Hematopoietic multipotent progenitor cell (in vitro differentiated cells): ENCODE measurements at regions not wholly inside any gene's neighbourhood (a gene's known extent, or its start where the extent isn't known, plus 50 kb on each side); places are given as distances from the start of the nearest gene placed in this dataset.
A peak's percentile ranks its signal among the peaks of the same experiment; 100 is the strongest.

Experiments used
- DNase-seq, 3 donors: peaks; one replicate each; pipeline ENCODE4 v3.0.0-alpha.2; 2011 to 2015; ENCODE audit warnings: low read depth in 2 of 3, low spot score in 2 of 3

DNA sequence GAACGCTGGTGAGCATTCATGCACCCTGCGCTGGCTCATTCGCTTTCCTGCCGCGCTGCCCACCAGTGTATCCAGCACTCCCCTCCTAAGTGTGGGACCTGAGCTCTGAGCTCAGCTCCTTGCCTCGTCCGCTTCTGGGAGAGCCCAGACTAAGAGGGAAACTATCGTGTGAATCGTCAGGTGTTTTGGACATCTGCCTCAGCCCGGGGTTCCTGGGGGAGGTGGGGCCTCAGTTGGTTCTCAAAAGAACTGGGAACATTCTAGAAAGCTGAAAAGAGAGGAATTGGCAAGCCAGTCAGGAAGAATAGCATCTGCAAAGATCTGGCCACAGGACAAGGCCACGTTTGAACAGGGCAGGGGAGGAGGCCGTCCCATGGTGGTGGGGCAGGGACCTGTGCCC is 205.4 kb upstream of the CIBAR2 start:
- DNase-seq: no peak

DNA sequence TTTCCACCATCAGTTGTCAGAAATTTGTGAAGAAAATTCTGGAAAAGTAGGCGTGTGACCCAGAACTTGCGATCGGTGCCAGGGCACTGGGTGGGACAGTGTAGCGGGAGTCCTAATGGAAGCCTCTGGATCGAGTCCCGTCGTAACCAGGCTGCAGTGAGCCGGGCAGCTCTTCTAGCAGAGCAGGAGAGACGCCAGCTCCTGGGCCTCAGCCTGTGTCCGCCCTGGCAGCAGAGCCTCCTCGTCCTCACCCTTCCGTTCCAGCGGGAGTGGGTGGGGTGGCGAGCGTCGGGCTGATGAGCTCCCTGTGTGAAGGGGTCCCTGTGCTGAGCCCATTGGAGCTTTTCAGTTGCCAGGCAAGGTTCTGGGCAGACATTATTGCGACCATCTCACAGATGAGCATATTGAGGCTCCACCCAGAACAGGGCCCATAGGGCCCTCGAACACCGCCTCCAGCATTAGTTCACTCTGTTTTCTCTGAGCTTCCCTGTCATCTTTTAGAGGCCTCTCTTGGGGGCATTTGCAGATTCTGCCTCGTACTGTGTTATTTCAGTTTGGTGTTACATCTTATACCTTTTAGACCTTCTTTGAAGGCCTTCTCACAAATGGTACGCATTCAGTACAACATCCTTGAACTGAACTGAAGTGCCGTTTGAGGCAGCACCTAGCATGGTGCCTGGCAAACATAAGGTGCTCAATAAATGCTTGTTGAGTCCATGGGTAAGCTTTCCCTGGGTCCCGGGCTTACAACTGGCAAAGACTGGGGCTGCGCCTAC is 207.1 kb upstream of the CIBAR2 start:
- DNase-seq: no peak

DNA sequence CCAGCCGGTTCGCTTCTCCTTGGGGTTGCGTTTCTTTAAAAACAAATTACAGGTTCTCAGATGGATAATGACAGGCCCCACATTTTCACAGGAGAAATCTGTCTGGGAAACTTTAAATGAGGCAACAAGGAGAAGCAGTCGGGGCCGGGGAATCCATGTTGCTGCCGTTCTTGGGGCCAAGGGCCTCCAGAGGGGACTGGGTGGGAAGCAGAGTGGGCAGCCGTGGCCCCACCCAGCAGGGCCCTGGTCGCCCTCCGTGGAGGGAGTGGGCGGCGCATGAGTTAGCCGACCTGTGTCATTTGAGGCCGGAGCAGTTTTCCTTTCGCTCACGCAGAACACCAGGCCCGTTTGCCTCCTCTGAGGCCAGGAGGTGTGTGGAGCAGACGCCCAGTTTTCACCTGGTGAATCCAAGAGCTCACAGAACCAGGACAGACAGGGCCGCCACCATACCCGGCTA is 207.7 kb upstream of the CIBAR2 start:
- no peak for DNase-seq

DNA sequence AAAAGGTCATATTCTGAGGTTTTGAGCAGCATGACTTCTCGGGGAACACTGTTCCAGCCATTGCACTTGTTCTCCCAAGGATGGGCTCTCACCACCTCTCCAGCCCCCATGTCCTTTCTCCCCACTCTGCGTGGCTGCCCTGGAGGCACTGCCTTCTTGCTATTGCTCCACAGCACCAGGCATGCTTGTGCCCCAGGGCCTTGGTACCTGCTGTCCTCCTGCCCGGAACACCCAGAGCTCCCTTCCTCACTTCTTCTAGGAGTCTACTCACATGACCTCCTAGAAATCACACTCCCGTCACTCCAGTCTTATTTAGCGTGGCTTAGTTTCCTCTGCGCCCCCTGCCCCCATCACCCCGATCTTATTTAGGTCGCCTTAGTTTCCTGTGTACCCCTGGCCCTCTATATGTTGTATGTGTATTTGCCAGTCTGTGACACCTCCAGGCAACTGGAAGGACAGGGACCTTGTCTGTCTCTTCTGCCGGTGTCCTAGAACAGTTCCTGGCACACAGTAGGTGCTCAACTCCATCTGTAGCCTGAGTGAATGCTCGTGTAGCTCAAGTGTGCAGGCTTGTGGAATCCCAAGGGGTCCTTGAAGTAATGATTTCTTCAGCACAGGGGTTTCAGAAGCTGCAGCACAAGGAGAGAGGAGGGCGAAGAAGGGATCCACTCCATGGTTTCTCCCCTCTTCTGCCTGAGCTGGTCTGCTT is 208.6 kb upstream of the CIBAR2 start:
- DNase-seq: no peak

DNA sequence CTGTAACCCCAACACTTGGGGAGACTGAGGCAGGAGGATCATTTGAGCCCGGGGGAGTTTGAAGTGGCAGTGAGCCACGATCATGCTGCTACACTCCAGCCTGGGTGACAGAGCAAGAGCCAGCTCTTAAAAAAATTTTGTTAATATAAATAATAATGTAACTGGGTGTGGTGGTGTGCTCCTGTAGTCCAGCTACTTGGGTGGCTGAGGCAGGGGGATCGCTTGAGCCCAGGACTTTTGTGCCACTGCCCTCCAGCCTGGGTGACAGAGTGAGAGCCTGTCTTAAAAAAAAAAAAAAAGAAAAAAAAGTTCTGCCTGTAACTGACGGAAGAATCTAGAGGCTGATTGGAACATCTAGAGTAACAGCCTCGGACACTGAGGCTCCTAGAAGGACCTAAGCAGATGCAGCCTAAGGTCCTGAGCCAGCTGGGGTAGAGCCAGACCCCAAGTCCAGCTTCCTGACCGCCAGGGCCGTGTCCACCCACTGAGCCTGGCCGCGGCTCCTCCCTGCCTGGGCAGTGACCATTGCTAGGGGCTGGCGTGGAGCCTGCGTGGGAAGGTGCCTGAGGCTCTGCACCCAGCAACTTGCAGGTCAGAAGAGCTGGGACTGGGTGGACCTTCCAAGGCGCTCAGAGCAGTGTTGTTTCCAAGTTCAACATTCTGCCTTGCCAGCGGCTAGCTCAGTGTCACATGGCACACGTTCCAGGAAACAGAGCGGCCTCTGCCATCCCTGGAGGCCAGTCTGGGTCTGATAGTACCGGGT is 209.4 kb upstream of the CIBAR2 start:
- no peak for DNase-seq

DNA sequence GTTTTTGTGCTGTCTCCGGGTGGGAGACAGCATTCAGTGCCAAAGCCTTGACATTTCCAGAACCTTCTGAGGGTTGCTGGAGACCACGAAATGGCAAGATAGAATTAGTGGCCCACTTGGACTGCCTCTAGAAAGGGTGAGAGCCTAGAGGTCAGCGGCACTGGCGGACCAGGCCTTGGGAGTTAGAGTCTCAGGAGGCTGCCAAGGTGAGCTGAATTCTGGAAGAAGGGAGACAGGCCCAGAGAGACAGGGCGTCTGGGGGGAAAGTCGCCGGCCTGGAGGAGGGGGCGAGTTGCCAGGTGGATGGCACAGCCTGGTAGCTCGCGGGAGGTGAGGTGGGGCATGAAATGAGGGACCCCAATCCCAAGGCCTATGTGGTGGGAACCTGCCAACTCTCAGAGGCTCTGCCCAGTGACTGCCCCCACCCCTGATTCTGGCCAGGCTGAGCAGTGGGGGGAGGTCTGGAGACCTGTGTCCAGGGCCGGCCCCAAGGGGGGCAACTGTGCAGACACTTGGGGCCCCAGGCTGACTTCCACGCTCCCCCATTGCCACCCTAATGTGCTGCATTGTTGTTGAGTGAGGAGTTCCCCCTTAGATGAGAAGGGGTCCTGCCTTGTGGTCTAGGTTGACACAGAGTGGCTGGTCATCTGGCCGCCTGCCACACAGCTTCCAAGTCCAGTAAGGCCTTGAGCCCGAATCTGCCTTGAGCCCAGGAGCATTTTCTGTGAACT is 211.1 kb upstream of the CIBAR2 start:
- no peak for DNase-seq

DNA sequence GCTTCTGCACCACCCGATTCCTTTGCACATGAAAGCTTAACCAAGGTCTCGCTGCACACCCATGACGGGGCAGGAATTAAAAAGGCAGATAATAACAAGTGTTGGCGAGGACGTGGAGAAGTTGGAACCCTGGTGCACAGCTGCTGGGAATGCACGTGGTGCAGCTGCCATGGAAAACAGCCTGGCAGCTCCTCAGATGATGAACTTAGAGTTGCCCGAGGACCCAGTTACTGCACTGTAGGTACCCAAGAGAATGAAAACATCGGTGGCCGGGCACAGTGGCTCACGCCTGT is 211.6 kb upstream of the CIBAR2 start:
- no peak for DNase-seq

DNA sequence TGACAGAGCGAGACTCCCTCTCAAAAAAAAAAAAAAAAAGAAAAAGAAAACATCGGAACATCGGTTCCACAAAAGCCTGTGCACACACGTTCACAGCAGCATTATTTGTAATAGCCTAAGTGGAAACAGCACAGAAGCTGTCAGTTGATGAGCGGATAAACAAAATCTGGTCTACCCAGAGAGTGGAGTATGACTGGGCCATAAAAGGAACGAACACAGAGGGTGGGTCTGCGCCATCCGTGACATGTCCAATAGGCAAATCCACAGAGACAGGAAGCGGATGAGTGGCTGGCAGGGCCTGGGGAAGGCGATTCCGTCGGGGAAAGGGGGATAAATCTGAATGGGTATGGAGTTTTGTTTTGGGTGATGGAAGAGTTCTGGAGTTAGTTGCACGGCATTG is 212.2 kb upstream of the CIBAR2 start:
- no peak for DNase-seq

DNA sequence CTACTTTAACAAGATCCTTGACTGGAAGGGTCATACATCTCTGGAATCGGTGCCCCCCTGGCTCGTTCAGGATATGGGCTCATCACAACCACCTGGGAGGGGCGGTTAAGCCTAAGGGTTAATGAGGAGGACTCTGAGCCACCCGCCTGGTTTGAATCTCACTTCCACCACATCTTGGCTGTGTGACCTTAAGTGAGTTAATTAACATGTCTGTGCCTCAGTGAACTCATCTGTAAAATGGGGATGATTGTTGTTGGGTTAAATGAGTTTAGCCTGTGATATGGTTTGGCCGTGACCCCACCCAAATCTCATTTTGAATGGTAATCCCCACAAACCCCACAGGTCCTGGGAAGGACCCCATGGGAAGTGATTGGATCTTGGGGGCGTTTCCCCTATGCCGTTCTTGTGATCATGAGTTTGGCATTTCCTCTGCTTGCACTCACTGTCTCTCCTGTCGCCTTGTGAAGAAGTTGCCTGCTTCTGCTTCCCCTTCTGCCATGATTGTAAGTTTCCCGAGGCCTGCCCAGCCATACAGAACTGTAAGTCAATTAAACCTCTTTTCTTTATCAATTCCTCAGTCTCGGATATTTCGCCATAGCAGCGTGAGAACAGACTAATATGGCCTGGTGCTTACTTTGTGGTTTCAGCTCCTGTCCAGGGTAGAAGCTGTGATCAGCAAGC is 214.0 kb upstream of the CIBAR2 start:
- DNase-seq: peak in 1 of 3 donors; percentile 41

DNA sequence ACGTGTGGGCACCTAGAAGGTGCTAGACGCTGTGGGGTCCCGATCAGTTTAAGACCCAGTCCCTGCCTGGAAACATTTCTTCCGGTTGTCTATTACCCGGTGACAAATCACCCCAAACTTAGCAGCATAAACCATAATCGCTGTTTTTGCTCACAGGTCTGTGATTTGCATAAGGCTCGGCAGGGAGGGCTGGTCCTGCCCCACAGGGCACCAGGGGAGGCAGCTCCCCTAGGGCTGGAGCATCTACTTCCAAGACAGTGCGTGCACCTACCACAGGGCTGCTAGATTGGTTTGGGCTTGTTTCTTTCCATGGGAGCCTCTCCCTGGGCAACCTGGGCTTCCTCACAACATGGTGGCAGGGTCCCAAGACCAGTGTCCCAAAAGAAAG is 214.5 kb upstream of the CIBAR2 start:
- DNase-seq: no peak

DNA sequence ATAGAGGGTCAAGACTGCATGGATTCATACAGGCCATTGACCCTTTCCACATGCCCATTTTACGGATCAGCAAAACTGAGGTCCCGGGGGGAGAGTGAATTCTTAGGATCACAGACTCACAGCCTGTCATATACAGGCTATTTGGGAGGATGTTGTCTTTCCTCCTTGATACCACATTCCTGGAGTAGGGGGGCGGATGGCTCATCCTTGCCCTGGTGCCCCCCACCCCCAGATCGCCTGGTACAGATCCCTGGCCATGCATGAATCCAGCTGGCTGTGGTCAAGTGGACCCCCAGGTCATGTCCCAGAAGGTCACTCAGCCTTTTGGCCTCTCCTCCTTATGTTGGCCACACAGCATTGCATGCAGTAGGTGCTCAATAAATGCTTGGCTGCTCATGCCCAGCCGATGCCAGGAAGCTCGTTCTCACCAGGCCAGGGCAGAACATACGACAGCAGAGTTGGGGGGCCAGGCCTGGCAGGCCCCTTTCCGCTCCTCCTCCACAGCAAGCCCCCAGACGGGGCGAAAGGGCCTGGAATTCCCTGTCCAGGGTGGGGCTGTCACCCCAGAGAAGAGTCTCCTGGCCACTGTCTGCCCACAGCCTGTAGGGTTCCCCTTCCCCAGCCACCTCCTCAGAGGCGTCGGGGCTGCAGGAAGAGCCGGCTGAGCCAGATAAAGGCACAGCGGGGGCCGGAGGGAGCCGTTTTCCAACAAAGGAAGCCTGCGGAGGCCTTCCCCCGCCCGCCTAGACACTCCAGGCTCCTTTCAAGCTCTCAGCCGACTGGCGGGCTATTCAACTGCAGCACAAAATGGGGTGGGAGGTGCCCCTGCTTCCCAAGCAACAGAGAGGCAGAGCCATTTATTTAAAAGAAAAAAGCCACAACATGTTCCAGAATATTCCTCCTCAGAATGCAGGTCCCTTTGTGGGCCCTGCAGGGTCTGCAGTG is 215.7 kb upstream of the CIBAR2 start:
- peak in 2 of 3 donors; percentile 85 to 92 for DNase-seq

DNA sequence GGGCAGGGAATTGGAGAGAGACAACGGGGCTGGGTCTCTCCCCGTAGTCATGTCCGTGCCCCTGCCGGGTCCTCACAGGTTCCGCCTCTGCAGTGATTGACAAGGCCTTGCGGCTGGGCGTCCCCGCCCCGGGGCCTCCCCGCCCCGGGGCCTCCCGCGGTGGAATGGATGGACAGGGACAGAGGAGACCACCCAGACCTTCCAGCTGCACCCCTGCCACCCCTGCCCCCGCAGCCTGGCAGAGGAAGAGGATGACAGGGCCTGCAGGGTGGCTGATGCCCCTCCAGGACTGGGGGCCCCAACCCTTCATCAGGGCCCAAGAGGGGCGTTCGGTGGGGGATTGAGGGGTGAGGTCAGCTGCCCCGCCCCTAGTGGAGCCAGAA is 216.4 kb upstream of the CIBAR2 start:
- no peak for DNase-seq

DNA sequence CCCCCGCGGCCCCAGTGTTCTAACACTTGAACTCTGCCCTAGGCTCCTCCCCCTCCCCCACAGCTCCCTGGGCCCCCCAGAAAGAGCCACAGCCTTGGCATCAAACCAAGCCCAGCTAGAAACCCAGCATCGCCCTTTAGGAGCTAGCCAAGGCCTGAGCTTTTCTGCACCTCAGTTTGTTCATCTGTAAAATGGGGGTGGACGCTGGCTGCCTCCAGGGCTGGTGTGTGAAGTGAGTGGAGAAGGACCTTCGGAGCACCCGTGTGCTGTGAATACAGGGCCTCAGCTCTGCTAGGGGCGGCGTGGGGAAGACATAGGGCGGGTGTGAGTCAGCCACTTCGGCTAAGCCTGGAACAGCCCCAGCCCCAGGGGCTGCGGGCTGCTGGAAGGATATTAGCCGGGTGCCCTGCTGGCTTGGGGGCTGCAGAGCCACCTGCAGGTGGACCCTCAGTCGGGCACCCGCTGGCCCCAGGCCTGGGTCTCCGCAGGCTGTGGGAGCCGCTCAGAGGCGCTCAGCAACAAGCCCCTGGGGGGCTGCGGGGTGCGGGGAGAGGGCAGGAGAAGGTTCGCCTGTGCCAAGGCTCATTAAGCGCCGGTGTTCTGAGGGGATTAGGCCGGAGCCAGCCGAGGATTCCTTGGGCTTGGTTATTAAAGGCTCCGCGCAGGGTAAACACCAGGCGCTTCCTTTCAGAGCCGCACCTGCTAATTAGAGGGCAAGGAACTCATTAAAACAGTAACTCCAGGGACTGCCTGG is 217.0 kb upstream of the CIBAR2 start:
- peak in 2 of 3 donors; percentile 38 to 52 for DNase-seq

DNA sequence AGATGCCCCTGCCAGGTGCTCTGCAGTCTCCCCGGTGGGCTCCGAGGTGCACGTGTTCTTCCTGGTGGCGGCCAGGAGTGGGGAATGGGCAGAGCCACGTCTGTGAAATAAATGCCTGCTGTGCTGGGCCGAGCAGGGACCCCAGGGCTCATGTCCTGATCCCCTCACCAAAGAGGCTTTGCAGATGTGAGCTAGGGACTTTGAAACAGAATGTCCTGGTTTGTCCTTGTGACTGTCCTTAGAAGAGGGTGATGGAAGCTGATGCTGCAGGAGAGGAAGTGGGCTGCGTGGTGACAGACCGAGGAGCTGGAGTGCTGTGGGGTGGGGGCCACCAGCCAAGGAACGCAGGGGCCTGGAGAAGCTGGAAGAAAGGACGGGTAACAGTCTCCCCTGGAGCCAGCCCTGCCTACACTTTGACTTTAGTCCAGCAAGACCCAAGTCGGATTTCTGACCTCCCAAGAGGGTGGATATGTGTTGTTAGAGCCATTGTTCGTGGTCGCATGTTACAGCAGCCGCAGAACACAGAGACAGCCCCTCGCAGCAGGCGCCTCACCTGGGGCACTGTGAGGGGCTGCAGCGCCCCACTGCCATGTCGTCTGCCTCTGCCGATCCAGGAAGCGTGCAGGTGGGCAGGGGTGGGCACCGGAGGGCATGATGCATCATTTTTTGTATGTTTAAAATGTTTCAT is 217.9 kb upstream of the CIBAR2 start:
- no peak for DNase-seq

DNA sequence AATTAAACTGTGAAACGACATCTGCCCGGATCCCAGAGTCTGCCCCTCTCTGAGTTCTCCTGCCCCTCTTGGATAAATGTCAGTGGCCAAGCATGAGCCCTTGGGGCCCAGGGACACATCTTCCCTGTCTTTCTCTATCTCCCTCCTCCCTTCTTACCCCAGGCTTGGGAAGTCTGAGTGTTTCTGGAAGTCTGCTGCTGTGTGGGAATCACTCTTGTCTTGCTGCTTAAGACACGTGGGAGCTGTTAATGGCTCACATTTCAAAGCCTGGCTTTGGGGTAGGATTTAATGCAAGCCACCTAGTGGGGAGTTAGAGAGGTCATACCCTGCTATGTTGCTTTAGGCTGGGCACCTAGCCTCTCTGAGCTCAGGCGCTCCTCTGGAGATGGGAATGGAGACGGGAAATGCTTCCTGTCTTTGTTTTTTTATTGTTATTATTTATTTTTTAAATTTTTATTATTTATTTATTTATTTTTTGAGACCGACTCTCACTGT is 218.5 kb upstream of the CIBAR2 start:
- peak in 2 of 3 donors; percentile 50 to 67 for DNase-seq

DNA sequence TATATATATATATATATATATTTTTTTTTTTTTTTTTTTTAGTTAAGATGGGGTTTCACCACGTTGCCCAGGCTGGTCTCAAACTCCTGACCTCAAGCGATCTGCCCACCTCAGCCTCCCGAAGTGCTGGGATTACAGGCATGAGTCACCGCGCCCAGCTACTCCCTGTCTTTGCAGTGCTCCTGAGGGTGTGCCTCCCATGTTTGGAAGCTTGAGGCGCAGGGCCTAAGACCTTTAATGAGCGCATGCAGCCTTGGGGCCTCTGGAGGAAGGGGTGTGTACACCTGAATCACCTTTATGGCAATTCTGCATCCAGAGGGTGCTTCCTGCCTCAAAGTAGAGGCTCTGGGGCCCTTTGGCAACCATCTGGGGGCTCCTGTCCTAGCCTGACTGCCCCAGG is 219.4 kb upstream of the CIBAR2 start:
- no peak for DNase-seq

DNA sequence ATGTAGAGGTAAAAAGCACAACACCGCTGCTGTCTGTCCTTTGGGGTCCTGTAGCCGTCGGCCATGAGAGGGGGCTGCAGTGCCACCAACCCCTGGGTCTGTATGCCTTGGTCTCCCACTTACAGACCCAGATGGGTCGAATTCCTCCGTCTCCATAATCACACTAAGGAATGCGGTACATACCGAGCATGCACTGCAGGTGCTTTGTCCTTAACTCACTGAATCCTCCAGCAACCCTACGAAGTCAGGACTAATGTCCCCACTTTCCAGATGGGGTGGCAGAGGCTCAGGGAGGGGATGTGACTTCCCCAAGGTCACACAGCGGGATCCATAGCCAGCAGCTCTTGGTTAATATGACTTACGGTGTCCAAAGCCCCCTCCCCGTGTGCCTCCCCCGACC is 219.9 kb upstream of the CIBAR2 start:
- no peak for DNase-seq

DNA sequence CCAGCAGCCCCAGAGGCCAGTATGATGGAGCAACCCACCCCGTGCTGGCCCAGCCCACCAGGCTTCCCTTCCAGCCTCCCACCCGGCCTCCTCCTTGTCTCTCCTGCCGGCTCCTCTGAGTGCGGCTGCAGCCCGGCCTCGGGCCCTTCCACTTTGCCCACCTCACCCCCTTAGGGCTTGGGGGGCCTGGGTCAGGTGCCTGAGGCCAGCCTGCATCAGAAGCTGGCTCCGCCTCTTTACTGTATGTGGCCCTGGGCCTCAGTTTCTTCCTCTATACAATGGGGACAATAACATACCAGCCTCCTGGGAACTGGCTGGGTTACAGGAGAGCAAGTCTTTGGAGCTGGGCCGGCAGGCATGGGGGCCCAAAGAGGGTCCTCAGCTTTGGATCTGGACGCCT is 221.1 kb upstream of the CIBAR2 start:
- DNase-seq: no peak
